HL-60 (cell line): ENCODE measurements at regions not wholly inside any gene's neighbourhood (a gene's known extent, or its start where the extent isn't known, plus 50 kb on each side); places are given as distances from the start of the nearest gene placed in this dataset.

ENCODE experiments used
- POLR2AphosphoS5 ChIP-seq: IDR thresholded peaks from 2 replicates; pipeline ENCODE4 v1.6.1; 2012; ENCODE audit warnings: low read depth
- SPI1 ChIP-seq: IDR thresholded peaks from 2 replicates; pipeline ENCODE4 v1.6.1; 2012; ENCODE audit warnings: low read depth, mild to moderate bottlenecking, borderline replicate concordance
- TF ChIP-seq, protein P1 (sequence below): IDR thresholded peaks from one replicate; pipeline ENCODE4 v1.5.1; 2011; ENCODE audit warnings: low read length, control low read depth, inconsistent platforms; ENCODE audit not compliant: insufficient read depth
- TF ChIP-seq, protein P2 (sequence below): IDR thresholded peaks from 2 replicates; pipeline ENCODE4 v1.6.1; 2012; ENCODE audit warnings: low read depth; ENCODE audit not compliant: insufficient replicate concordance

DNA sequence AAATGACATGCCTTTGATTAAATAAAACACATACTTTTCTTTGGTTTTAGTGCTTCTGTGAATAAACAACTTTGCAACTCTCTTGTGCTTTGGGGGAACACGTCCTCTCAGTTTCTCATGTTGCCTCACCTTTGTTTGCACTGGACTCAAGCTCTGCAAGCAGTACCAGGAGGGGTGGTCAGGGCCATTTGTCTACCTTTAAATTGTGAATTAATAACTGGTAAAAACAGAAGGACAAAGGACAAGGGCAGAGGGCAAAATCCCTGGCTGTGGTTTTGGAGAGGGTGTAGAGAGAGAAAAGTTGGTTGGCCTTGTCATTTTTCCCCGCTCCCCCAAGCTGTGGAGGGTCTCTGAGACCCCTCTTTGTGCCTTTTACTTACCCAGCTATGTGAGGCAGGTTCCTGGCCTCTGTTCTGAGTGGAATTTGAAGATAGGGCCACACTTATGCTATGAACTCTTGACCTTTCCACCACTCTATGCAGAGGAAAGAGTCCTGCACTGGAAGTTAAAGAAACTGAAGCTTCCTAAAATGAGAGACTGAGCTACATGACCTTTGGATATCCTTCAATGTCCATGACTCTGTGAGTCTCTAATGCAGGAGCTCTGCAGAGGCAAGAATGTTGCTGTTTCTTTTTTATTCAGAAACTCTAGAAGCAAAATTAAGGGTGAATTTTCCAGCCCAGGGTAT is 55.1 kb upstream of the MOCS2 start:
- TF ChIP-seq, protein P1, sequence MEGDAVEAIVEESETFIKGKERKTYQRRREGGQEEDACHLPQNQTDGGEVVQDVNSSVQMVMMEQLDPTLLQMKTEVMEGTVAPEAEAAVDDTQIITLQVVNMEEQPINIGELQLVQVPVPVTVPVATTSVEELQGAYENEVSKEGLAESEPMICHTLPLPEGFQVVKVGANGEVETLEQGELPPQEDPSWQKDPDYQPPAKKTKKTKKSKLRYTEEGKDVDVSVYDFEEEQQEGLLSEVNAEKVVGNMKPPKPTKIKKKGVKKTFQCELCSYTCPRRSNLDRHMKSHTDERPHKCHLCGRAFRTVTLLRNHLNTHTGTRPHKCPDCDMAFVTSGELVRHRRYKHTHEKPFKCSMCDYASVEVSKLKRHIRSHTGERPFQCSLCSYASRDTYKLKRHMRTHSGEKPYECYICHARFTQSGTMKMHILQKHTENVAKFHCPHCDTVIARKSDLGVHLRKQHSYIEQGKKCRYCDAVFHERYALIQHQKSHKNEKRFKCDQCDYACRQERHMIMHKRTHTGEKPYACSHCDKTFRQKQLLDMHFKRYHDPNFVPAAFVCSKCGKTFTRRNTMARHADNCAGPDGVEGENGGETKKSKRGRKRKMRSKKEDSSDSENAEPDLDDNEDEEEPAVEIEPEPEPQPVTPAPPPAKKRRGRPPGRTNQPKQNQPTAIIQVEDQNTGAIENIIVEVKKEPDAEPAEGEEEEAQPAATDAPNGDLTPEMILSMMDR, result no peak
- no peak for TF ChIP-seq POLR2AphosphoS5
- TF ChIP-seq, protein P2, sequence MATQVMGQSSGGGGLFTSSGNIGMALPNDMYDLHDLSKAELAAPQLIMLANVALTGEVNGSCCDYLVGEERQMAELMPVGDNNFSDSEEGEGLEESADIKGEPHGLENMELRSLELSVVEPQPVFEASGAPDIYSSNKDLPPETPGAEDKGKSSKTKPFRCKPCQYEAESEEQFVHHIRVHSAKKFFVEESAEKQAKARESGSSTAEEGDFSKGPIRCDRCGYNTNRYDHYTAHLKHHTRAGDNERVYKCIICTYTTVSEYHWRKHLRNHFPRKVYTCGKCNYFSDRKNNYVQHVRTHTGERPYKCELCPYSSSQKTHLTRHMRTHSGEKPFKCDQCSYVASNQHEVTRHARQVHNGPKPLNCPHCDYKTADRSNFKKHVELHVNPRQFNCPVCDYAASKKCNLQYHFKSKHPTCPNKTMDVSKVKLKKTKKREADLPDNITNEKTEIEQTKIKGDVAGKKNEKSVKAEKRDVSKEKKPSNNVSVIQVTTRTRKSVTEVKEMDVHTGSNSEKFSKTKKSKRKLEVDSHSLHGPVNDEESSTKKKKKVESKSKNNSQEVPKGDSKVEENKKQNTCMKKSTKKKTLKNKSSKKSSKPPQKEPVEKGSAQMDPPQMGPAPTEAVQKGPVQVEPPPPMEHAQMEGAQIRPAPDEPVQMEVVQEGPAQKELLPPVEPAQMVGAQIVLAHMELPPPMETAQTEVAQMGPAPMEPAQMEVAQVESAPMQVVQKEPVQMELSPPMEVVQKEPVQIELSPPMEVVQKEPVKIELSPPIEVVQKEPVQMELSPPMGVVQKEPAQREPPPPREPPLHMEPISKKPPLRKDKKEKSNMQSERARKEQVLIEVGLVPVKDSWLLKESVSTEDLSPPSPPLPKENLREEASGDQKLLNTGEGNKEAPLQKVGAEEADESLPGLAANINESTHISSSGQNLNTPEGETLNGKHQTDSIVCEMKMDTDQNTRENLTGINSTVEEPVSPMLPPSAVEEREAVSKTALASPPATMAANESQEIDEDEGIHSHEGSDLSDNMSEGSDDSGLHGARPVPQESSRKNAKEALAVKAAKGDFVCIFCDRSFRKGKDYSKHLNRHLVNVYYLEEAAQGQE, result no peak
- TF ChIP-seq SPI1, result no peak
